ENCODE measurements at regions not wholly inside any gene's neighbourhood (a gene's known extent, or its start where the extent isn't known, plus 50 kb on each side); places are given as distances from the start of the nearest gene placed in this dataset.

GRCh38 chr6:98295515-98296175, 538.7 kb upstream of the POU3F2 start:
- TF ChIP-seq CTCF (IDR thresholded peaks at IDR 0.05; ENCODE audit: control insufficient read depth, insufficient read depth, low read depth, low read length, missing control alignments), result no peak
- no peak for DNase-seq (ENCODE audit: low read depth)
- H3K4me3 ChIP-seq (ENCODE audit: control insufficient read depth, low read depth, low read length), result no peak overlapping the region

DNA sequence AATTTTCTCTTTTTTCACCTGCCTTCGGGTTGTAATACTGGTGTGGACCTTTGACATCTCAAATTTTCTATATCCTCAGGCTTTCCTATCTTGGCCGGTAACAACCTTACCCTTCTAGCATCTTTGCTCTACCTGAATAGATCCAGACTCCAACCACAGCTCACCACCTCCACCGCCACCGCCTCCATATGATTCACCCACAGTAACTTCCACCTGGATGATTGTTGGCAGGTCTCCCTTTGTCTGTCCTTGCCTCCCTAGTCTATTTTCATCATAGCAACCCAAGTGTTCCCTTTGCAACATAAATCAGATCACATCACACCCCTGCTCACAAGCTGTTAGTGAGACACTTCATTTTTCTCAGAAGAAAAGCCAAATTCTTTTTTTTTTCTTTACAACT, 525.8 kb upstream of the POU3F2 start:
- no peak overlapping the region for H3K4me3 ChIP-seq (ENCODE audit: control insufficient read depth, low read depth, low read length)
- DNase-seq (ENCODE audit: low read depth), result no peak
- TF ChIP-seq CTCF (IDR thresholded peaks at IDR 0.05; ENCODE audit: control insufficient read depth, insufficient read depth, low read depth, low read length, missing control alignments), result no peak

- no peak overlapping the region for H3K4me3 ChIP-seq (ENCODE audit: control insufficient read depth, low read depth, low read length)
- no peak for DNase-seq (ENCODE audit: low read depth)
- TF ChIP-seq CTCF (IDR thresholded peaks at IDR 0.05; ENCODE audit: control insufficient read depth, insufficient read depth, low read depth, low read length, missing control alignments), result no peak
Measured at GRCh38 chr6:98310443-98310842, 523.9 kb upstream of the POU3F2 start.

GRCh38 chr6:98323605-98324004, 510.8 kb upstream of the POU3F2 start:
- H3K4me3 ChIP-seq (ENCODE audit: control insufficient read depth, low read depth, low read length), result no peak overlapping the region
- TF ChIP-seq CTCF (IDR thresholded peaks at IDR 0.05; ENCODE audit: control insufficient read depth, insufficient read depth, low read depth, low read length, missing control alignments), result no peak
- no peak for DNase-seq (ENCODE audit: low read depth)

DNA sequence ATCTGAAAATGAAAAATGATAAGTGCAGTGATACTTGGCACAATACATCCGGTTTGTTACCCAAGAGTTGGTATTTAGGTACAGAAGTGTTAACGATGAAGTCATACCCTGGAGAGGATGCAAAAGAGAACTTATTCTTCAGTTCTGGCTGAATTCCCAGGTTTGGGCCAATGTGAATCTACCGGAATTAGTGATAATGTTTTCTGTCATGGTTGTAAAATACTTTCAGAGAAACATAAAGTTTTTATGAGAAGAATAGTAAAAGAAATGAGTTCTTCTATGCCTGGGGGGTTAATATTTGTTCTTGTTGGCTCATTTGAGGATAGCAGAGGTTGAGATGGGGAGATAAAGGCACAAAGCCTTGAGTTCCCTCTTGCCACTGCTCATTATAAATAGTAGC, 509.9 kb upstream of the POU3F2 start:
- no peak overlapping the region for H3K4me3 ChIP-seq (ENCODE audit: control insufficient read depth, low read depth, low read length)
- DNase-seq (ENCODE audit: low read depth), result no peak
- no peak for TF ChIP-seq CTCF (IDR thresholded peaks at IDR 0.05; ENCODE audit: control insufficient read depth, insufficient read depth, low read depth, low read length, missing control alignments)

- no peak overlapping the region for H3K4me3 ChIP-seq (ENCODE audit: control insufficient read depth, low read depth, low read length)
- no peak for TF ChIP-seq CTCF (IDR thresholded peaks at IDR 0.05; ENCODE audit: control insufficient read depth, insufficient read depth, low read depth, low read length, missing control alignments)
- DNase-seq (ENCODE audit: low read depth), result no peak
Measured at GRCh38 chr6:98325366-98325765, 509.0 kb upstream of the POU3F2 start.

GRCh38 chr6:98333273-98333672, 501.1 kb upstream of the POU3F2 start:
- no peak for DNase-seq (ENCODE audit: low read depth)
- no peak overlapping the region for H3K4me3 ChIP-seq (ENCODE audit: control insufficient read depth, low read depth, low read length)
- TF ChIP-seq CTCF (IDR thresholded peaks at IDR 0.05; ENCODE audit: control insufficient read depth, insufficient read depth, low read depth, low read length, missing control alignments), result no peak
